HG02981 (cell line): ENCODE measurements at regions not wholly inside any gene's neighbourhood (a gene's known extent, or its start where the extent isn't known, plus 50 kb on each side); places are given as distances from the start of the nearest gene placed in this dataset.
"Not testable (repeated sequence)": the region's sequence is repeated elsewhere in the genome, so short reads cannot be mapped to it uniquely, and the experiment has no call there.

Experiments used
- ATAC-seq: cut with Tn5 transposase; IDR thresholded peaks from one replicate; pipeline ENCODE4 v1.9.1; 2021; ENCODE audit warnings: mild to moderate bottlenecking, moderate library complexity; ENCODE audit not compliant: unreplicated experiment

- ATAC-seq: no peak
These were observed 254.2 kb upstream of the HSF2 start for GRCh38 chr6:122145246-122145645.

DNA sequence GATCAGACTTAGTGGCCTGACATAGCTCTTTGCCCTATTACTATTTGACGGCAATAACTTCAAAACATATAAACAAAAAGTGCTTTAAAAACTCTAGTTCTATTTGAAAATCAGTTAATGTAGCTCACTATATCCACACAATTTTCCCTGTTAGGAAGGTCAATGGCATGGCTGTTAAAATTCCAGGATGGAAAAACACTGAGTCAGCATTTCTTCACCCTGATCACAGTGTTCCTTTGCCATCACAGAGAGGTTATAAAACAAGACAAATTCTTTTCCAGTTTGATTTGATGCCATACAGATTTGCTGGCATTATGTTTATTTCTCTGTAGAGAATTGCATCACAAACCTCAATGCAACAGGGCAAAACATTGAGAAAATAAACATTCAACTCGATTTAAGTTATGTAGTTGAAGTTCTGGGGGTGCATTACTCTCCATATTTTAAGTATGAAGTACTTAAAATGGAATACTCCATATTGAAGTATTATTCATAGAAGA is 253.7 kb upstream of the HSF2 start:
- no peak for ATAC-seq

DNA sequence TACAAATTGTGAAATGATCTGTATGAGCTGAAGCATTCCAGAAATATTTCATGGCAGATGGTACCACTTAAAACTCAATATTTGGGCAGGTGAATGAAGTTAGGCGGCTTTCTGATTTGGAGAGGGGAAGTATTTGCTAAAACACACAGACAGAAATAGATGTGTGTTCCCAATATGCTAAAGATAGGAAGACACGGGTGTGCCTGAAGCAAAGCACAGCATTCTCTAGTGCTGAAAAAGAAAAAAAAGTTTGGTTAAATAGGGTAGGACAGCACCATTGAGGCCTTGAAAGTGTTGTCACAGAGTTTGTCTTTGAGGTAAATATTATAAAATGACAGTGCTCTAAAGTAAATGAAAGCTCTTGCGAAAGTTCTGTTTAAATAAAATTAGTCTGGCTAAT is 252.2 kb upstream of the HSF2 start:
- no peak for ATAC-seq

- ATAC-seq: no peak
These were observed 248.4 kb upstream of the HSF2 start for GRCh38 chr6:122151066-122151465.

DNA sequence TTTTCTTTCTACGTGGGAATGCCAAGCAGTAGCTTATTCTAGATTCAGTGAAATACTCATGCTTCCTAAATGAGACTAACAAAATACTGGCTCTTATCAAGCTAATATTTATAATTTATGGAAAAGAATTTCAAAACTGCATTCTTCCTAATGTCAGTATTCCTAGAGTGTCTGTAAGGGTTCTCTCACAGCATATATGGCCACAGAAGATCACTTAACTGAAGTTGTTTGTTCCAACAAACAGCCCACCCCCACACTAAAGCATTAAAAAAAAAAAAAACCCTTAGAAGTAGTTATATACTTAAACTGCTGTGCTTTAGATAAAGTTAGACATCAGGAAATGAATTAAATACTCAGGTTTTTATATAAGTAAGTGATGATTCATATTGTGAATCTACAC is 247.7 kb upstream of the HSF2 start:
- no peak for ATAC-seq

GRCh38 chr6:122153557-122153956 is 245.9 kb upstream of the HSF2 start:
- ATAC-seq: no peak

DNA sequence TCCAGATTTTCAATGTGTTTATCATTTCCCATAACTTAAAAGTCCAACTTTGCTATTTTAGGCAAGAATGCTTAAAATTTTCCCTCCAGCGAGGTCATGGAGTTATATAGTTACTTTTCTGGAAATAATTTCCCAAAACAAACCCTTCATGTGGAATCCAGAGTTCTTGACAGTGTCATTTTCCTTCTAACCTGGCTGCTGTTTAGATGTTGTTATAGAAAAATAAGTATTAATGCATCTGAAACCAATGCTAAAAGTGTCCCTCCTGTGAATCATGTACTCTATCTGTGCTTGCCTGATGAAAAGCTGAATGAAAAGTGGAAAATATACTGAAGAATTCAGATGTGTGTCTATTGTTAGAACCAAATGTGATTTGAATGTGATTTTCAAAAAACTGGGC is 245.3 kb upstream of the HSF2 start:
- ATAC-seq: no peak

GRCh38 chr6:122154912-122155575 is 244.4 kb upstream of the HSF2 start:
- ATAC-seq: no peak

DNA sequence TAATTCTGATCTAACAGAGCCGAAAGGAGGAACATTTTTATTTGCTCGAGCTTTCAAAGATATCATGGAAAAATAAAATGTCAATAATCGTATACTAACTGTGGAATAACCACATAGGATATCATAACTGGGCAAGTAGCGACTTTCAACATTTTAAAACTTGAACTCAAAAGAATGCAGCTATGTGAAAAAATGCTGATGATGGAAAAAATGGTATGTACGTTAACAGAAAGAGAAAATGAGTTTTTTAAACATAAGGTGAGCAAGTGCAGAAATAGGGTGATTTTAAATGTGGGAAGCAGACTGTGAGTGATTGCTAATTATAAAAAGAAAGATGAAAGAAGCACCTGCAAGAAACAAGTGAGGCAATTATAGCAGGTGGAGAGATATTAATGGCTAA is 238.3 kb upstream of the HSF2 start:
- ATAC-seq: no peak

DNA sequence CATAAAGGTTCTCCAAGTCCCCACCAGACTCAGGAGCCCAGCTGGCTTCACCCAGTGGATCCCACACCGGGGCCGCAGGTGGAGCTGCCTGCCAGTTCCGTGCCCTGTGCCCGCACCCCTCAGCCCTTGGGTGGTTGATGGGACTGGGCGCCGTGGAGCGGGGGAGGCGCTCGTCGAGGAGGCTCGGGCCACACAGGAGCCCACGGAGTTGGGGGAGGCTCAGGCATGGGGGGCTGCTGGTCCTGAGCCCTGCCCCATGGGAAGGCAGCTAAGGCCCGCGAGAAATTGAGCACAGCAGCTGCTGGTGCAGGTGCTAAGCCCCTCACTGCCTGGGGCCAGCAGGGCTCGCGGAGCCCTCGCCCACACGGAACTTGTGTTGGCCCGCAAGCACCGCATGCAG is 234.4 kb upstream of the HSF2 start:
- ATAC-seq: no peak

GRCh38 chr6:122170274-122170673 is 229.2 kb upstream of the HSF2 start:
- ATAC-seq: no peak

GRCh38 chr6:122178988-122179387 is 220.5 kb upstream of the HSF2 start:
- no peak for ATAC-seq

DNA sequence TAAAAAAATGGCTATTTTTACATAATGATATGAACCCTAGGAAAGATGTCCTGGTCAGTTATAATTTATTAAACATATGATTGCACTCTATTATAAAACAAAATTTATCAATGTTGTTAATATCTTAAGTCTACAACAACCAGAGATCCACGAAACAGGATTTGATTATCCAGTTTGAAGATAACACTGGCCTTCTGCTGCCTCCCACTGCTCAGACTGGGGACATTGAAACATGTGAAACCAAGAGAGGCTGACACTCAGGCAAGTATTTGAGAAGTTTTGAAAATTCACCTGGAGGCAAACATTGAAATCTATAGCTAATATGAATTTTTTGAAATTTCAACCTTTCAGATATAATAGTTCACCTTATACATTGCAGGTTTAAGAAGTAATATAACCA is 219.3 kb upstream of the HSF2 start:
- ATAC-seq: no peak

DNA sequence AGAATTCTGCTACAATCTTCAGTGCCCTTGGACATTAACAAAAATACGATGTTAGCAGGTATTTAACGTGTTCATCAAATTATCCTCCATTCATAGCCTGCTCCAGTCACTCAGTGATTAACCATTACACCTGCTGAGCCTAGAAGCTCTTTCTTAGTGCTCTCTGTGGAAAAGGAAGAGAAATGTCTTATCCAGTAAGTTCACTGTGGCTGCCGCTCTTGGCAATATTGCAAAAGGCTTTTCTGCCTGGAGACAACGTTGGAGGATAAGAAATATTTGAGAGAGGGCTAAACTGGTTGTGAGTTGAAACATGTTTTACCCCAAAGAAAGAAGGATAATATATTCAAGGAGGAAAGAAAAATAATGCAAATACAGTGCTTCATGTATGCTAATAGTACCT is 217.4 kb upstream of the HSF2 start:
- no peak for ATAC-seq

DNA sequence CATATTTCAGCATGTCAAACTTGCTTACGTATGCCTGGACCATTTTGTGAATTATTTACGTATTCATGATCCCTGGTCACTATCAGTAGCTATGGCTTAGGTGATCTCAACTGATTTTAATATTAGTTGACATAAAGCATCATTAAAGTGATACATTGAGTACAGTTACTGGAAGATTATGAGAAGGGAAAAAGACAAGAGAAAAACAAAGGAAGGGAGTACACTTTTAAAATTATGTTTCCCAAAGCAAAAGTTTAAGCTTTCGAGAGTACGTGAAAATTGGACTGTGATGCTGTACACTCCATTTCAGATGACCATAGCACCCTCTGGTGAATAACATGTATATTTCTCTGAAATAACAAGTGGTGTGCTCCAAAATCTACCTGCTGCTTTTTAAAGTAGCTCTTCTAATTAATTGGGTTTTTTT is 215.0 kb upstream of the HSF2 start:
- no peak for ATAC-seq

GRCh38 chr6:122185458-122185857 is 214.0 kb upstream of the HSF2 start:
- not testable (repeated sequence) for ATAC-seq

DNA sequence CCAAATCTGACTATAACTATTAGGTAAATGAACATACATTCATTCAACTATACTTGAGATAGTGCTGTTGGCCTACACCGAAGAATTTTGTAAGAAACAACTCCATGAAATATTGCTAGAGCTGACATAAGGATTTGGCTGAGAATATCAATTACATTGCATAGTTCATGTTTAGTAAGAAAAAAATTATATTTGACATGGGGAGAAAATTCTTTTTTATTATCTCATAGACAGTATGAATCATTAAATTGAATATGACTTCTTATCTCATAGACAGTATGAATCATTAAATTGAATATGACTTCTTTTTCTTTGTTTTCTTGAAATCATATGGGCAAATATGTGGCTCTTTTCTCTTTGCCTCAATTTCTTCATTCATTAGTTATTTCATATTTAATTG is 212.3 kb upstream of the HSF2 start:
- no peak for ATAC-seq

DNA sequence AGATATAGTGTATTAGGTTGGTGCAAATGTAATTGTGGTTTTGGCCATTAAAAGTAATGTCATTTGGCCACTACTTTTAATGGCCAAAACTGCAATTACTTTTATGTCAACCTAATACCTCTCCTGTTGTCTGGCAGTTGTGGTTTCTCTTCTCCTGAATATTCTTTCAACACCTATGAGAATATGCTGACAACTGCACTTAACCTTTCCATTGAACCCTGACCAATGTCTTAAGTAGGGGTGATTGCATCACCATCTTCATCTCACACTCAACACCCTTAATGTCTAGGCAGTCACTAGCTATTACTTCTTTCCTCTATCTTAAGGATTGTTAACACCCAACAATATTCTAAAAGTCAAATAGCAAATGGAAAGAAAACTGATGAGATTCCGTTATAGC is 200.5 kb upstream of the HSF2 start:
- no peak for ATAC-seq

GRCh38 chr6:122200440-122200839 is 199.0 kb upstream of the HSF2 start:
- ATAC-seq: no peak

GRCh38 chr6:122202576-122203137 is 196.8 kb upstream of the HSF2 start:
- no peak for ATAC-seq

- no peak for ATAC-seq
These were observed 192.4 kb upstream of the HSF2 start for GRCh38 chr6:122207061-122207460.

GRCh38 chr6:122207794-122208193 is 191.7 kb upstream of the HSF2 start:
- ATAC-seq: no peak
